K562 (cell line): ENCODE measurements at regions not wholly inside any gene's neighbourhood (a gene's known extent, or its start where the extent isn't known, plus 50 kb on each side); places are given as distances from the start of the nearest gene placed in this dataset.

Source experiments
- ATAC-seq: fragments of 200-7000 bp; cut with Tn5 transposase; 3 replicates; pipeline ENCODE4 v1.9.1; 2020; ENCODE audit warnings: moderate library complexity
- BruUV-seq: library from RNA; stranded (reverse); fragments of 400-500 nt; replicated peaks from 2 replicates; lab custom pipeline; 2021; lab: Mats Ljungman, UMichigan
- CTCF ChIA-PET: fragments of 300-600 bp; formaldehyde crosslinking; extraction: SDS; loops from one replicate; lab custom pipeline; 2021; ENCODE audit warnings: low intra/inter-chr PET ratio; lab: Yijun Ruan, JAX
- POLR2A ChIA-PET: fragments of 300-600, 350-650 bp; sonication (Branson Sonifier 250); formaldehyde crosslinking; extraction: SDS; loops from one replicate; lab custom pipeline; 2021; ENCODE audit warnings: antibody characterized with exemption, inconsistent platforms; lab: Yijun Ruan, JAX
- DNase-seq, 4 experiments: peaks; one replicate each; pipeline versions ENCODE4 v3.0.0 to v3.0.0-alpha.2; 2011 to 2018; ENCODE audit warnings: low spot score in 3 of 4, mixed read lengths in 3 of 4; ENCODE audit errors: extremely low read depth in 1 of 4
- FAIRE-seq: peaks from 2 replicates; lab custom pipeline; 2011; peaks lifted over from hg19 to GRCh38; lab: Jason Lieb, UNC
- H2AFZ ChIP-seq: 2 replicates; pipeline ENCODE4 v1.6.0; 2011; ENCODE audit warnings: low read depth, low read length, control low read depth, inconsistent platforms
- H3K27ac ChIP-seq: fragments of 200-600 bp; 3 replicates; pipeline ENCODE4 v1.8.0; 2011; ENCODE audit warnings: low read depth, mild to moderate bottlenecking, control low read depth, inconsistent platforms, low read length, moderate library complexity, mixed read lengths; ENCODE audit errors: extremely low read depth
- H3K27me3 ChIP-seq, 2 experiments: fragments of 300-600 bp in 1 of 2; 2 replicates in 1 of 2; 3 replicates in 1 of 2; pipeline versions ENCODE4 v1.6.0 to v1.8.0; 2011; ENCODE audit warnings: inconsistent platforms in 2 of 2, low read length in 2 of 2, mild to moderate bottlenecking in 1 of 2, mixed read lengths in 1 of 2, moderate library complexity in 1 of 2; ENCODE audit not compliant: control insufficient read depth in 2 of 2, insufficient read depth in 2 of 2
- H3K36me3 ChIP-seq: fragments of 300-600 bp; 3 replicates; pipeline ENCODE4 v1.8.0; 2011; ENCODE audit warnings: mild to moderate bottlenecking, low read length, inconsistent platforms; ENCODE audit not compliant: control insufficient read depth, insufficient read depth
- H3K4me1 ChIP-seq, 2 experiments: fragments of 200-600 bp in 1 of 2; replicated peaks in 1 of 2; 2 replicates in 1 of 2; 3 replicates in 1 of 2; pipeline versions ENCODE4 v1.5.1 to v1.8.0; 2011; ENCODE audit warnings: inconsistent platforms in 2 of 2, low read length in 2 of 2, mild to moderate bottlenecking in 1 of 2, mixed read lengths in 1 of 2, moderate library complexity in 1 of 2; ENCODE audit not compliant: control insufficient read depth in 2 of 2, insufficient read depth in 2 of 2
- H3K4me2 ChIP-seq: 2 replicates; pipeline ENCODE4 v1.6.1; 2011; ENCODE audit warnings: low read length, control low read depth, inconsistent platforms, mixed read lengths; ENCODE audit not compliant: insufficient read depth
- H3K4me3 ChIP-seq: fragments of 200-600 bp; sonication (generic), shearing (Covaris generic); 2 replicates; pipeline ENCODE4 v1.5.1; 2016; ENCODE audit warnings: control low read depth, inconsistent platforms
- H3K79me2 ChIP-seq: fragments of 200-600 bp; 3 replicates; pipeline ENCODE4 v1.8.0; 2011; ENCODE audit warnings: low read length, inconsistent platforms; ENCODE audit not compliant: control insufficient read depth, insufficient read depth
- H3K9ac ChIP-seq, 2 experiments: 2 replicates each; pipeline versions ENCODE4 v1.6.0 to v1.6.1; 2011; ENCODE audit warnings: low read depth in 2 of 2, low read length in 2 of 2, control low read depth in 1 of 2, inconsistent platforms in 1 of 2, mild to moderate bottlenecking in 1 of 2, mixed read lengths in 1 of 2; ENCODE audit not compliant: insufficient read depth in 1 of 2
- H3K9me1 ChIP-seq: one replicate; pipeline ENCODE4 v1.6.0; 2011; ENCODE audit warnings: inconsistent platforms, mild to moderate bottlenecking, low read length, moderate library complexity; ENCODE audit not compliant: control insufficient read depth, insufficient read depth
- H3K9me3 ChIP-seq: replicated peaks from 2 replicates; pipeline ENCODE4 v1.5.1; 2011; ENCODE audit warnings: low read depth, low read length, inconsistent platforms; ENCODE audit not compliant: control insufficient read depth, insufficient read depth
- H4K20me1 ChIP-seq: replicated peaks from 2 replicates; pipeline ENCODE4 v1.6.1; 2011; ENCODE audit warnings: low read length, inconsistent platforms, mixed read lengths; ENCODE audit not compliant: control insufficient read depth, insufficient read depth
- CEBPG ChIP-seq, 3 experiments: fragments of 200-800 bp in 1 of 3; sonication (Bioruptor generic) in 1 of 3; sonication (generic) in 1 of 3; formaldehyde crosslinking in 1 of 3; IDR thresholded peaks in 2 of 3; conservative IDR thresholded peaks in 1 of 3; 2 replicates each; pipeline versions ENCODE4 v1.6.1 to v1.8.0; 2016 to 2022; ENCODE audit warnings: missing compliant biosample characterization in 2 of 3, missing genetic modification characterization in 2 of 3, mild to moderate bottlenecking in 1 of 3, missing genetic modification reagents in 1 of 3
- HCFC1 ChIP-seq: IDR thresholded peaks from 2 replicates; pipeline ENCODE4 v1.6.1; 2012; ENCODE audit warnings: low read depth, low read length, improper control_type of control experiment
- HLTF ChIP-seq: fragments of 450-650 bp; IDR thresholded peaks from 2 replicates; pipeline ENCODE4 v1.6.1; 2016
- KLF1 ChIP-seq: fragments of 450-650 bp; IDR thresholded peaks from 2 replicates; pipeline ENCODE4 v1.6.1; 2016; ENCODE audit warnings: missing genetic modification characterization, missing compliant biosample characterization
- KLF16 ChIP-seq: IDR thresholded peaks from 2 replicates; pipeline ENCODE4 v1.6.1; 2016; ENCODE audit warnings: antibody characterized with exemption
- NR1H2 ChIP-seq: sonication (generic); formaldehyde crosslinking; IDR thresholded peaks from 2 replicates; pipeline ENCODE4 v1.4.0; 2020; ENCODE audit warnings: mild to moderate bottlenecking, missing genetic modification reagents
- PHF20 ChIP-seq: fragments of 450-650 bp; IDR thresholded peaks from 2 replicates; pipeline ENCODE4 v1.6.1; 2018; ENCODE audit not compliant: partially characterized antibody
- SMARCB1 ChIP-seq: IDR thresholded peaks from 2 replicates; pipeline ENCODE4 v1.6.1; 2011; ENCODE audit warnings: improper control_type of control experiment, low read depth; ENCODE audit not compliant: insufficient read length
- TEAD2 ChIP-seq: fragments of 450-650 bp; IDR thresholded peaks from 2 replicates; pipeline ENCODE4 v1.6.1; 2016; ENCODE audit warnings: missing genetic modification characterization, control low read depth, missing compliant biosample characterization
- ZBTB7A ChIP-seq: IDR thresholded peaks from 2 replicates; pipeline ENCODE4 v1.6.1; 2011; ENCODE audit warnings: low read depth, mild to moderate bottlenecking, low read length, moderate library complexity, borderline replicate concordance; ENCODE audit not compliant: control insufficient read depth
- ZNF79 ChIP-seq: fragments of 250-450 bp; sonication (Bioruptor Pico); IDR thresholded peaks from 2 replicates; pipeline ENCODE4 v1.4.0; 2020; ENCODE audit warnings: low read depth, mild to moderate bottlenecking, moderate library complexity
- WGBS: fragments of 100-300 bp; shearing (Covaris generic); methylation state at CpG from one replicate; pipeline ENCODE4 v1.1.6; 2016; ENCODE audit warnings: low coverage, mixed read lengths; ENCODE audit not compliant: insufficient coverage; ENCODE audit errors: missing lambda C conversion rate; 5-methylcytosine and 5-hydroxymethylcytosine counted together
- in situ Hi-C: fragments of 300-500 bp; cut with MboI; formaldehyde crosslinking; loops from 4 replicates; pipeline ENCODE4 v1.15.0; 2018; ENCODE audit warnings: inconsistent platforms, mixed read lengths
- intact Hi-C: fragments of 100-400 bp; cut with micrococcal nuclease; formaldehyde crosslinking; loops from 2 replicates; pipeline ENCODE4 v1.14.2; 2022
- TF ChIP-seq, protein P1 (sequence below): fragments of 450-650 bp; formaldehyde crosslinking; IDR thresholded peaks from 2 replicates; pipeline ENCODE4 v1.4.0; 2020; ENCODE audit warnings: mild to moderate bottlenecking, moderate library complexity
- TF ChIP-seq, protein P2 (sequence below): sonication (generic); formaldehyde crosslinking; IDR thresholded peaks from 2 replicates; pipeline ENCODE4 v1.8.1; 2022; ENCODE audit warnings: missing genetic modification reagents
- TF ChIP-seq, protein P3 (sequence below): fragments of 250-450 bp; sonication (Bioruptor Pico); IDR thresholded peaks from 2 replicates; pipeline ENCODE4 v1.5.0; 2021
- TF ChIP-seq, protein P4 (sequence below): fragments of 250-450 bp; sonication (Bioruptor Pico); IDR thresholded peaks from 2 replicates; pipeline ENCODE4 v1.5.0; 2020; ENCODE audit warnings: mild to moderate bottlenecking

DNA sequence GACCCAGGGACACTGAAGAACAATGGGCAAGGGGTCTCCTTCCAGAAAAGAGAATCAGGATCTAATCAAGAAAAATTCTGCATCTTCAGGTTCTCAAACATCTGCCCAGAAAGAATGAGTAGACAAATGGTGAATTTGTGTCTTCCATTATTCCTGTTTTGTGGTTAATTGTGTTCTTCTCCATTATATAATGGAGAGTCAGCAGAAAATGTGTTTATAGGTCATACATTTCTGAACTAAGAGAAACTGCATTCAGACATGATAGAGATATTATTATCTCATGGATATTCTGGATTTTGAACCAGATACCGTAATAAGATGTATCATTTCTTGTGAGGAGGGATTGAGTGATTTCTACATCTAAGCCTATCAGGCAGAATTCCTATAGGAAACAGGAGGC lies 581.7 kb upstream of the JAG1 start:
- FAIRE-seq (no peak), ATAC-seq (no peak), DNase-seq (no peak)
- BruUV-seq = no TSS peak
- H4K20me1 ChIP-seq = no peaks in the 10 kb centered on the region
- H3K4me2 ChIP-seq = no peak overlapping the region
- H3K27me3 ChIP-seq = no peaks in the 10 kb centered on the region
- H3K27ac ChIP-seq = no peak overlapping the region
- no peaks in the 10 kb centered on the region for H3K36me3 ChIP-seq
- TF ChIP-seq KLF16 = no peak
- TF ChIP-seq HLTF = no peak
- TF ChIP-seq, protein P1, sequence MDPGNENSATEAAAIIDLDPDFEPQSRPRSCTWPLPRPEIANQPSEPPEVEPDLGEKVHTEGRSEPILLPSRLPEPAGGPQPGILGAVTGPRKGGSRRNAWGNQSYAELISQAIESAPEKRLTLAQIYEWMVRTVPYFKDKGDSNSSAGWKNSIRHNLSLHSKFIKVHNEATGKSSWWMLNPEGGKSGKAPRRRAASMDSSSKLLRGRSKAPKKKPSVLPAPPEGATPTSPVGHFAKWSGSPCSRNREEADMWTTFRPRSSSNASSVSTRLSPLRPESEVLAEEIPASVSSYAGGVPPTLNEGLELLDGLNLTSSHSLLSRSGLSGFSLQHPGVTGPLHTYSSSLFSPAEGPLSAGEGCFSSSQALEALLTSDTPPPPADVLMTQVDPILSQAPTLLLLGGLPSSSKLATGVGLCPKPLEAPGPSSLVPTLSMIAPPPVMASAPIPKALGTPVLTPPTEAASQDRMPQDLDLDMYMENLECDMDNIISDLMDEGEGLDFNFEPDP = no peak
- TF ChIP-seq SMARCB1 = no peak
- TF ChIP-seq ZBTB7A = no peak
- TF ChIP-seq, protein P2, sequence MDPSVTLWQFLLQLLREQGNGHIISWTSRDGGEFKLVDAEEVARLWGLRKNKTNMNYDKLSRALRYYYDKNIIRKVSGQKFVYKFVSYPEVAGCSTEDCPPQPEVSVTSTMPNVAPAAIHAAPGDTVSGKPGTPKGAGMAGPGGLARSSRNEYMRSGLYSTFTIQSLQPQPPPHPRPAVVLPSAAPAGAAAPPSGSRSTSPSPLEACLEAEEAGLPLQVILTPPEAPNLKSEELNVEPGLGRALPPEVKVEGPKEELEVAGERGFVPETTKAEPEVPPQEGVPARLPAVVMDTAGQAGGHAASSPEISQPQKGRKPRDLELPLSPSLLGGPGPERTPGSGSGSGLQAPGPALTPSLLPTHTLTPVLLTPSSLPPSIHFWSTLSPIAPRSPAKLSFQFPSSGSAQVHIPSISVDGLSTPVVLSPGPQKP = no peak
- TF ChIP-seq TEAD2 (tag) = no peak
- no peak for TF ChIP-seq NR1H2
- TF ChIP-seq, protein P3, sequence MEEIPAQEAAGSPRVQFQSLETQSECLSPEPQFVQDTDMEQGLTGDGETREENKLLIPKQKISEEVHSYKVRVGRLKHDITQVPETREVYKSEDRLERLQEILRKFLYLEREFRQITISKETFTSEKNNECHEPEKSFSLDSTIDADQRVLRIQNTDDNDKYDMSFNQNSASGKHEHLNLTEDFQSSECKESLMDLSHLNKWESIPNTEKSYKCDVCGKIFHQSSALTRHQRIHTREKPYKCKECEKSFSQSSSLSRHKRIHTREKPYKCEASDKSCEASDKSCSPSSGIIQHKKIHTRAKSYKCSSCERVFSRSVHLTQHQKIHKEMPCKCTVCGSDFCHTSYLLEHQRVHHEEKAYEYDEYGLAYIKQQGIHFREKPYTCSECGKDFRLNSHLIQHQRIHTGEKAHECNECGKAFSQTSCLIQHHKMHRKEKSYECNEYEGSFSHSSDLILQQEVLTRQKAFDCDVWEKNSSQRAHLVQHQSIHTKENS (CRISPR knock-in tag) = no peak
- no peak for TF ChIP-seq ZNF79 (CRISPR knock-in tag)
- TF ChIP-seq, protein P4, sequence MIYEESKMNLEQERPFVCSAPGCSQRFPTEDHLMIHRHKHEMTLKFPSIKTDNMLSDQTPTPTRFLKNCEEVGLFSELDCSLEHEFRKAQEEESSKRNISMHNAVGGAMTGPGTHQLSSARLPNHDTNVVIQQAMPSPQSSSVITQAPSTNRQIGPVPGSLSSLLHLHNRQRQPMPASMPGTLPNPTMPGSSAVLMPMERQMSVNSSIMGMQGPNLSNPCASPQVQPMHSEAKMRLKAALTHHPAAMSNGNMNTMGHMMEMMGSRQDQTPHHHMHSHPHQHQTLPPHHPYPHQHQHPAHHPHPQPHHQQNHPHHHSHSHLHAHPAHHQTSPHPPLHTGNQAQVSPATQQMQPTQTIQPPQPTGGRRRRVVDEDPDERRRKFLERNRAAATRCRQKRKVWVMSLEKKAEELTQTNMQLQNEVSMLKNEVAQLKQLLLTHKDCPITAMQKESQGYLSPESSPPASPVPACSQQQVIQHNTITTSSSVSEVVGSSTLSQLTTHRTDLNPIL = no peak
- TF ChIP-seq KLF1 (tag) = no peak
- no peak for TF ChIP-seq PHF20
- TF ChIP-seq CEBPG (CRISPR knock-in tag; IDR thresholded peaks at IDR 0.05) = no peak
- no peak for TF ChIP-seq CEBPG (tag; conservative IDR thresholded peaks at IDR 0.05 in 1 of 2, IDR thresholded peaks at IDR 0.05 in 1 of 2)
- TF ChIP-seq HCFC1 = no peak
- 0% methylated on average over 1 of the region's 1 CpG for WGBS
- no peak overlapping the region for H3K9ac ChIP-seq
- intact Hi-C loops (no loop called here), in situ Hi-C loops (no loop called here)
- no peak overlapping the region for H3K4me3 ChIP-seq
- no peaks in the 10 kb centered on the region for H3K9me3 ChIP-seq
- no peaks in the 10 kb centered on the region for H3K79me2 ChIP-seq
- ChIA-PET POLR2A (no interaction called here), CTCF (no interaction called here)
- no peaks in the 10 kb centered on the region for H3K9me1 ChIP-seq
- no peaks in the 10 kb centered on the region for H3K4me1 ChIP-seq
- H2AFZ ChIP-seq = no peak overlapping the region
